Left ventricle myocardium inferior (tissue), 1 donor: ENCODE measurements at regions not wholly inside any gene's neighbourhood (a gene's known extent, or its start where the extent isn't known, plus 50 kb on each side); places are given as distances from the start of the nearest gene placed in this dataset.

Experiments
- DNase-seq: peaks from one replicate; pipeline ENCODE4 v3.0.0-alpha.2; 2020
- H3K27ac ChIP-seq: fragments of 200-600 bp; replicated peaks from 2 replicates; pipeline ENCODE4 v1.8.0; 2021
- H3K27me3 ChIP-seq: fragments of 200-600 bp; 2 replicates; pipeline ENCODE4 v1.8.0; 2021; ENCODE audit warnings: low read depth
- H3K36me3 ChIP-seq: fragments of 200-600 bp; 2 replicates; pipeline ENCODE4 v1.8.0; 2021
- H3K4me1 ChIP-seq: fragments of 200-600 bp; 2 replicates; pipeline ENCODE4 v1.8.0; 2021
- H3K4me3 ChIP-seq: fragments of 200-600 bp; 2 replicates; pipeline ENCODE4 v1.8.0; 2021; ENCODE audit warnings: mild to moderate bottlenecking, moderate library complexity
- H3K9me3 ChIP-seq: fragments of 200-600 bp; replicated peaks from 2 replicates; pipeline ENCODE4 v1.8.0; 2021
- intact Hi-C: fragments of 100-400 bp; cut with micrococcal nuclease; formaldehyde crosslinking; loops from one replicate; pipeline ENCODE4 v1.11.0; 2022
- TF ChIP-seq, protein P1 (sequence below): fragments of 200-600 bp; IDR thresholded peaks from 2 replicates; pipeline ENCODE4 v1.8.0; 2021; ENCODE audit warnings: antibody characterized with exemption, mild to moderate bottlenecking, borderline replicate concordance
- donor health status: DM: no; HTN: yes; CAD: no; lungs with severe emphysema.

DNA sequence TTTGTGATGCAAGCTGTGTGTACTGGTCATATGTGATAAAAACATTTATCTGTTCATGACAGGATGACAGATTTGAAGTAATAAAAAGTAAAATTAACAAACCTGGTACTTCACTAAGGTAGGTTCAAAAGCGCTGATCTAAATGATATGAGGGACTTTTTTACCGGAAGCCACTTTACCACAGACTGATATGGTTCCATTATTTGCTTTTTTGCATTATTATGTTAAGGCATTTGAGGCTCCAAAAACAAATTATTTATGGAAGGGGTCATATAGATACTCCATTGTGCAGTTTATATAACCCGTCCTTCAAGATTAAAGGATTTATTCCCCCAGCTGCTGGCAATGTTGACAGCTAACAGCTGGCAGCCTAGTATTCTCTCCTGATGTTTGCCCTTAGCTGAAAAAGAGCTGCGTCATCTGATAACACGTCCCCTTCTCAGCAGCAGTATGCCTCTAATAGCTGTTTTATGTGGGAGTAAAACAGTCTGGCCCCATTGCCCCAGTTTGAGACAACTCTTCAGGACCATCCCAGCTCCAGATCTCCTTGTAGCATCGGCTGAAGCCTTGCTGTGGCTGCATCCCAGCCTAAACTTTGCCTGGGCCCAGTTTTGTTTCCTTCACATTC is 84.8 kb upstream of the XIRP2 start:
- peaks cover 3% of the 10 kb centered on the region for H3K4me1 ChIP-seq
- TF ChIP-seq, protein P1, sequence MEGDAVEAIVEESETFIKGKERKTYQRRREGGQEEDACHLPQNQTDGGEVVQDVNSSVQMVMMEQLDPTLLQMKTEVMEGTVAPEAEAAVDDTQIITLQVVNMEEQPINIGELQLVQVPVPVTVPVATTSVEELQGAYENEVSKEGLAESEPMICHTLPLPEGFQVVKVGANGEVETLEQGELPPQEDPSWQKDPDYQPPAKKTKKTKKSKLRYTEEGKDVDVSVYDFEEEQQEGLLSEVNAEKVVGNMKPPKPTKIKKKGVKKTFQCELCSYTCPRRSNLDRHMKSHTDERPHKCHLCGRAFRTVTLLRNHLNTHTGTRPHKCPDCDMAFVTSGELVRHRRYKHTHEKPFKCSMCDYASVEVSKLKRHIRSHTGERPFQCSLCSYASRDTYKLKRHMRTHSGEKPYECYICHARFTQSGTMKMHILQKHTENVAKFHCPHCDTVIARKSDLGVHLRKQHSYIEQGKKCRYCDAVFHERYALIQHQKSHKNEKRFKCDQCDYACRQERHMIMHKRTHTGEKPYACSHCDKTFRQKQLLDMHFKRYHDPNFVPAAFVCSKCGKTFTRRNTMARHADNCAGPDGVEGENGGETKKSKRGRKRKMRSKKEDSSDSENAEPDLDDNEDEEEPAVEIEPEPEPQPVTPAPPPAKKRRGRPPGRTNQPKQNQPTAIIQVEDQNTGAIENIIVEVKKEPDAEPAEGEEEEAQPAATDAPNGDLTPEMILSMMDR, result no peak
- DNase-seq, result no peak
- H3K4me3 ChIP-seq, result no peak overlapping the region
- peaks cover 13% of the 10 kb centered on the region for H3K9me3 ChIP-seq
- H3K27ac ChIP-seq, result no peak overlapping the region
- intact Hi-C loops, result no loop called here
- no peaks in the 10 kb centered on the region for H3K36me3 ChIP-seq
- H3K27me3 ChIP-seq, result no peaks in the 10 kb centered on the region

DNA sequence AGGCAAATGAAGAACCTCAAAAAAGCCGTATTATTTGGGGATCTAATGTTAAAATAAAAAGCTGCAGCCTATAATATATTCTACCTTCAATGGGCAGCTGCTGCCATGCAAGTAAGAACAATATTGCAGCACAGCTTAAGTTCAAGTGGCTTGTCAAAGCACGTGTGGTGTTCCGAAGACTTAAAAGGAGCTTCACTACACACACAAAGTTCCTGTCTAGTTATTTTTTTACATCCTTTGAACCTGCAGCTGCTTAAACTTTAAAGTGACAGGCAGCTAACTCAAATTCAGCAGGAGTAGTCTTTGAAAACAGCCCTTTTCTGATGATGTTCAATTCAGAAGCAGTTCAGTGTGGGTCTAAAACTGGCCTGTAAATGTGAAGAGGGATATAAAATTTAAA is 85.8 kb upstream of the XIRP2 start:
- H3K4me3 ChIP-seq, result no peak overlapping the region
- H3K27ac ChIP-seq, result no peak overlapping the region
- DNase-seq, result no peak
- TF ChIP-seq, protein P1, result no peak
- peaks cover 13% of the 10 kb centered on the region for H3K9me3 ChIP-seq
- H3K27me3 ChIP-seq, result no peaks in the 10 kb centered on the region
- H3K4me1 ChIP-seq, result peaks cover 3% of the 10 kb centered on the region
- intact Hi-C loops, result no loop called here
- H3K36me3 ChIP-seq, result no peaks in the 10 kb centered on the region

DNA sequence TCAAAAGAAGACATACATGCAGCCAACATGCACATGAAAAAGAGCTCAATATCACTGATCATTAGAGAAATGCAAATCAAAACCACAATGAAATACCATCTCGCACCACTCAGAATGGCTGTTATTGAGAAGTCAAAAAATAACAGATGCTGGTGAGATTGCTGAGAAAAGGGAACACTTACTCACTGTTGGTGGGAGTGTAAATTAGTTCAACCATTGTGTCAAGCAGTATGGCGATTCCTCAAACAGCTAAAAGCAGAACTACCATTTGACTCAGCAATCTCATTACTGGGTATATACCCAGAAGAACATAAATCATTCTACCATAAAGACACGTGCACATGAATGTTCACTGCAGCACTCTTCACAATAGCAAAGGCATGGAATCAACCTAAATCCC is 95.5 kb upstream of the XIRP2 start:
- no peak overlapping the region for H3K4me3 ChIP-seq
- no peaks in the 10 kb centered on the region for H3K27me3 ChIP-seq
- DNase-seq, result no peak
- no peaks in the 10 kb centered on the region for H3K36me3 ChIP-seq
- intact Hi-C loops, result no loop called here
- peaks cover 32% of the 10 kb centered on the region for H3K9me3 ChIP-seq
- H3K27ac ChIP-seq, result no peak overlapping the region
- no peaks in the 10 kb centered on the region for H3K4me1 ChIP-seq
- TF ChIP-seq, protein P1, result no peak

DNA sequence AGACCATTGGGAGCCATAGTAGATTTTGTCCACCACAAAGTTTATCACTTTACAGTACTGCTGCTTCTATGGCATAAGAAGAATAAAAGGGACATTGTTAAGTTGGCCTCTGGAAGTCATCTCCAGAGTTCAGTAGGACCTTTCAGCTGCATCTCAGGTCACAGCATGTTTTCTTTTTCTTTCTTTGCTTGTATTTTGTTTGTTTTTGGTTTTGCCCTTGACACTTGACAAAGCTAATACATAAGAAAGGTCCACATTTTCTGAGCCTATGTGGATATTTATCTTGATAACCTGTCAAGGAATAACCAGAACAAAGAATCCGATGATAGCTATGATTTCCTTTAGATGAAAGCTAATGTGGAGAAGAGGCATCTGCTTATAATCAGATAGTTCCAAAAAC is 101.6 kb upstream of the XIRP2 start:
- TF ChIP-seq, protein P1, result no peak
- no peaks in the 10 kb centered on the region for H3K36me3 ChIP-seq
- intact Hi-C loops, result no loop called here
- no peak overlapping the region for H3K27ac ChIP-seq
- H3K27me3 ChIP-seq, result no peaks in the 10 kb centered on the region
- peaks cover 8% of the 10 kb centered on the region for H3K9me3 ChIP-seq
- no peaks in the 10 kb centered on the region for H3K4me1 ChIP-seq
- H3K4me3 ChIP-seq, result no peak overlapping the region
- DNase-seq, result no peak

DNA sequence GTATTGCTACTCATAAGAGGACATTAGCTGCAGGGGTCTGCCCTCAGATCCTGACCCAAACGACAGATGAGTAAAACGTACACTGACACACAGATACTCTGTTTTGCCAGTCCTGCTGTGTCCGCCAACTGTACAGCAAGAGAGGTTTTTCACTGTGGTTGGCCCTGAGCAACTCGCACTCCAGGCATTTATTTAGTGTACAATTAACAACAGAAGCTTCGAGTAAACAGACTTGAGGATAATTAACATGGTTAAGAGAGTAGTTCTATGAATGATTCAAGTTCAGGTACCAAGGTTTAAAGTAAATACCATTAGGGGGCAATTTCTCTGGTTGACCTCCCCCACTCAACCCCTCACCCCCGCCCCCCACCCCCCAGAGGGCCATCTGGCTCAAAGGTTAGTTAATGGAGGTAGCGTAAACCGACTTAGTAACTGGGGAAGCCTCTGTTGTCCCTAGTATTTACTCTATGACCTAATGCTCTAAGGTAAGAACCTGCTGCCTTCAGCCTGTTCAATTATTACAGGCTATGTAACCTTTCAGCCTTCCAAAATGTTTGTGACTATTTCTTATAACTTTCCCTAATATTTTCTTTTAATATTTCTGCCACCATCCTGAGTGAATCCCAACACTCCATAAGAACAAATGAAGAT is 103.9 kb upstream of the XIRP2 start:
- no peak overlapping the region for H3K4me3 ChIP-seq
- no peaks in the 10 kb centered on the region for H3K36me3 ChIP-seq
- H3K27me3 ChIP-seq, result no peaks in the 10 kb centered on the region
- H3K9me3 ChIP-seq, result no peaks in the 10 kb centered on the region
- no peak overlapping the region for H3K27ac ChIP-seq
- H3K4me1 ChIP-seq, result no peaks in the 10 kb centered on the region
- TF ChIP-seq, protein P1, result no peak
- intact Hi-C loops, result no loop called here
- no peak for DNase-seq
